ENCODE measurements at regions not wholly inside any gene's neighbourhood (a gene's known extent, or its start where the extent isn't known, plus 50 kb on each side); places are given as distances from the start of the nearest gene placed in this dataset.

- TF ChIP-seq CTCF (IDR thresholded peaks at IDR 0.05; ENCODE audit: borderline replicate concordance, insufficient read depth, low read depth, low read length) = no peak
Observed at GRCh38 chr12:79534029-79534867, 156.5 kb downstream of the PAWR start.

GRCh38 chr12:79532907-79533288, 157.9 kb downstream of the PAWR start:
- TF ChIP-seq CTCF (IDR thresholded peaks at IDR 0.05; ENCODE audit: borderline replicate concordance, insufficient read depth, low read depth, low read length) = no peak
- no peak overlapping the region for H3K4me3 ChIP-seq (ENCODE audit: low read depth, low read length)

More at GRCh38 chr12:79534029-79534867, 156.5 kb downstream of the PAWR start:
- H3K4me3 ChIP-seq (ENCODE audit: low read depth, low read length) = no peak overlapping the region

DNA sequence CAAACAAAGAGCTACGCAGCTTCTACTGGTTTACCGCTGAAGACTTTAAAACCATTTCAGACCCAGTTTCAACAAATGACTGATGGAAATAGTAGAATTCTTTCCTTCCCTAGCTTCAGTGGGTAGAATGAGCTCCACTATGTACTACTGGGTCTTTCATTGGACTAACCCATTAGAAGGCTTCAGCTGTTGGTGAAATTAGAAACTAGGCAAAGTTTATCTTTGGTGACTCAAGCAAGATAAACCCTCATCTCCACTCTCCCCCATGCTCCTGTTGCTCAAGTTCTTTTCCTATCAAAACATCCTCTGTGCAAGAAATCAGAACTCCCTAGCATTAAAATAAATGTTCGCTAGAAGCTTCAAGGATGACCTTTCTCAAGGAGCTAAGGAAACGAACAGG, 159.2 kb downstream of the PAWR start:
- no peak overlapping the region for H3K4me3 ChIP-seq (ENCODE audit: low read depth, low read length)
- TF ChIP-seq CTCF (IDR thresholded peaks at IDR 0.05; ENCODE audit: borderline replicate concordance, insufficient read depth, low read depth, low read length) = no peak

- no peak overlapping the region for H3K4me3 ChIP-seq (ENCODE audit: low read depth, low read length)
Observed at GRCh38 chr12:79527473-79527872, 163.3 kb downstream of the PAWR start.

DNA sequence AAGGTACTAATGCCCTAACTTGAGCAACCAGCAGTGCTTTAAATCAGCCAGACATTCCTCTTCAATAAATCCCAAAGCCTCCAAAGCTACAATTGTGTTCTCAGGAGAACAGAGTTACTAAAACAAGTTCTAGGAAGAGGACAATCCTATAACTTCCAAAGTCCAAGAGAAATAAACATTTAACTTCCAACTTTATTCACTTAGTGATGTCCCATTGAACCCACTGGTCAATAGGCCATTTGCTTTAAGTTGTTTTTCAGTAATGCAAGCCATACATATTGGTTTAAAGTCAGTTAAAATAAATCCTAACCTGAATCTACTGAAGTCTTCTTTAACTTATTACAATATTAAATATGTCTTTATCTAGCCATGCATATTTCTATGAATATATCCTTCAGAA, 165.4 kb downstream of the PAWR start:
- H3K4me3 ChIP-seq (ENCODE audit: low read depth, low read length) = no peak overlapping the region
- TF ChIP-seq CTCF (IDR thresholded peaks at IDR 0.05; ENCODE audit: borderline replicate concordance, insufficient read depth, low read depth, low read length) = no peak

More at GRCh38 chr12:79527473-79527872, 163.3 kb downstream of the PAWR start:
- no peak for TF ChIP-seq CTCF (IDR thresholded peaks at IDR 0.05; ENCODE audit: borderline replicate concordance, insufficient read depth, low read depth, low read length)

DNA sequence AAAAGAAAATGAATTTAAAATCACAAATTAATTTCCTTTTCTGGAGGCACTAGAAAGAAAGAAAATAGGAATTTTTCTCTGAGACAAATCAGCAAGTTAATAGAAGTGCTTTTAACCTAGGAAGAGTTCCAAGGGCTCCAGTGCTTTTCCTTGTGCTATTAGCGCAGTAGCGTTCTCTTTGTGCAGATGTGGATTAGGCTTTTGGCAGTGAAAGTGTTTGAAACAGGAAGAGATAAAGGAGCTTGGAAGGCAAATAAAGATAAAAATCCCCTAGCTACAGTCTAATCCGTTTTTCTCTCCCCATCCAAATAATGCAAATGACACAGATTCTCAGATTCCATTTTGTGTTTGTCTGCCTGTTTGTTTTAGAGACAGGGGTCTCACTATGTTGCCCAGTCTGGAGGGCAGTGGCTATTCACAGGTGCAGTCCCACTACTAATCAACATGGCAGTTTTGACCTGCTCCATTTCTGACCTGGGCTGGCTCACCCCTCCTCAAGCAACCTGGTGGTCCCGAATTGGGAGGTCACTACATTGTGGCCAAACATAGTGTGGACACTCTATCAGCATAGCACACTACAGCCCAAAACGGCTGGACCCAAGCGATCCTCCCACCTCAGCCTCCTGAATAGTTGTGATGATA, 166.1 kb downstream of the PAWR start:
- H3K4me3 ChIP-seq (ENCODE audit: low read depth, low read length) = no peak overlapping the region
- no peak for TF ChIP-seq CTCF (IDR thresholded peaks at IDR 0.05; ENCODE audit: borderline replicate concordance, insufficient read depth, low read depth, low read length)

DNA sequence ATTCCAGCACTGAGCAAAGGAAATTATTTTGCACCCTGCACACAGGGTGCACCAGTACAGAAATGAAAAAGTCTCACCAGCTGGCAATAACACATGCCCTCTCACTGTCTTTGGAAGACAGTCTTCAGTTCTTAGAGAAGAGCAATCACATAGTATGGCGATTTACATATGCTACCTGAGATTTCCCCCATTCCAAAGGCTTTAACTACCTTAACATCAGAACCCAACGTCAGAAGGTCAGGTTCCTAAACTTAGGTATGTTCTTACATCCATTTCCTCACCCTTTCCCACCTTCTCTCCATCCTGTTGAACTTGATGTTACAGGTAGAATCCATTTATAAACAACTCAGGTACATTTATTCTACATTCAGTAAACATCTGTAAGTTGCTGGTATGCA, 167.8 kb downstream of the PAWR start:
- no peak for TF ChIP-seq CTCF (IDR thresholded peaks at IDR 0.05; ENCODE audit: borderline replicate concordance, insufficient read depth, low read depth, low read length)
- H3K4me3 ChIP-seq (ENCODE audit: low read depth, low read length) = no peak overlapping the region

Measured in GM12875 (cell line).